SKM-1 (cell line): ENCODE measurements at regions not wholly inside any gene's neighbourhood (a gene's known extent, or its start where the extent isn't known, plus 50 kb on each side); places are given as distances from the start of the nearest gene placed in this dataset.

Experiments used
- DNase-seq: peaks from one replicate; lab custom pipeline; 2025; ENCODE audit not compliant: unreplicated experiment; lab: John Stamatoyannopoulos, UW

GRCh38 chr5:39843767-39844166 is 419.0 kb upstream of the DAB2 start:
- DNase-seq, result no peak

GRCh38 chr5:39835371-39835770 is 410.6 kb upstream of the DAB2 start:
- no peak for DNase-seq

- no peak for DNase-seq
Observed at GRCh38 chr5:39829441-39829840, 404.7 kb upstream of the DAB2 start.

GRCh38 chr5:39826051-39826450 is 401.3 kb upstream of the DAB2 start:
- DNase-seq, result no peak

GRCh38 chr5:39825301-39825700 is 400.5 kb upstream of the DAB2 start:
- DNase-seq, result no peak

GRCh38 chr5:39822020-39822419 is 397.2 kb upstream of the DAB2 start:
- DNase-seq, result no peak

GRCh38 chr5:39816866-39817265 is 392.1 kb upstream of the DAB2 start:
- no peak for DNase-seq

GRCh38 chr5:39816156-39816845 is 391.5 kb upstream of the DAB2 start:
- no peak for DNase-seq

- DNase-seq, result no peak
Observed at GRCh38 chr5:39815711-39816110, 390.9 kb upstream of the DAB2 start.

GRCh38 chr5:39811381-39811780 is 386.6 kb upstream of the DAB2 start:
- no peak for DNase-seq

- no peak for DNase-seq
Observed at GRCh38 chr5:39808656-39809055, 383.9 kb upstream of the DAB2 start.

- DNase-seq, result no peak
Observed at GRCh38 chr5:39801306-39801705, 376.5 kb upstream of the DAB2 start.

GRCh38 chr5:39800042-39800601 is 375.3 kb upstream of the DAB2 start:
- DNase-seq, result no peak

- DNase-seq, result no peak
Observed at GRCh38 chr5:39799242-39799641, 374.5 kb upstream of the DAB2 start.

- DNase-seq, result no peak
Observed at GRCh38 chr5:39794513-39795210, 369.9 kb upstream of the DAB2 start.

GRCh38 chr5:39785410-39785809 is 360.6 kb upstream of the DAB2 start:
- DNase-seq, result no peak

GRCh38 chr5:39783756-39784421 is 359.1 kb upstream of the DAB2 start:
- no peak for DNase-seq

- DNase-seq, result no peak
Observed at GRCh38 chr5:39780347-39780746, 355.6 kb upstream of the DAB2 start.

GRCh38 chr5:39779831-39780230 is 355.1 kb upstream of the DAB2 start:
- DNase-seq, result no peak

GRCh38 chr5:39775797-39776365 is 351.1 kb upstream of the DAB2 start:
- DNase-seq, result no peak

GRCh38 chr5:39775086-39775796 is 350.5 kb upstream of the DAB2 start:
- no peak for DNase-seq
